ENCODE measurements at regions not wholly inside any gene's neighbourhood (a gene's known extent, or its start where the extent isn't known, plus 50 kb on each side); places are given as distances from the start of the nearest gene placed in this dataset.

DNA sequence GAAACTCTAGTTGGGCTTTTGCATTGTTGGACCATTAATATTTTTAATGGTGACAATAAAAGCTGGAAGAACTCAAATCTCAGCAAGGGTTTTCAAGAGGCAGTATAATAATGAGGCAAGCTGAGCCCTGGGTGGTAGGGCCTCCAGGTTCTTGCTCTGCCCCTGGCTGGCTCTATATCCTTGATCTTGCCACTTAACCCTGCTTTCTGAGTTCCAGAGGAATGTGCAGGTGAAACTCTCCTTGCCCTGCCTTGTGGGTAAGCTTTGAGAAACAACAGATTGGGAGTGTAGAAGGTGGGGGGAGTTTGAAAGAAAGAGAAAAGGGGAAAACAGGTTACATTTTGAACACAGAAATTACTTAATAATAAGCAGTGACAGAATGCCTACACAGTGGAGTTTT lies 103.3 kb upstream of the MAP4K3 start:
- Histone ChIP-seq H3K4me1 (ENCODE audit: control insufficient read depth, insufficient read depth, low read length, poor library complexity, severe bottlenecking) (no peaks in the 10 kb centered on the region), H3K27me3 (ENCODE audit: control insufficient read depth, insufficient read depth, low read length) (no peaks in the 10 kb centered on the region), H3K36me3 (ENCODE audit: control insufficient read depth, insufficient read depth, low read length) (no peaks in the 10 kb centered on the region), H3K27ac (ENCODE audit: insufficient read depth, low read length, poor library complexity, severe bottlenecking) (no peak overlapping the region), H3K9me3 (ENCODE audit: control insufficient read depth in 2 of 2, low read length in 2 of 2) (no peaks in the 10 kb centered on the region), H3K4me3 (ENCODE audit: low read depth, low read length) (no peak overlapping the region)
- Mint-ChIP-seq H3K36me3 (no peaks in the 10 kb centered on the region), H3K27me3 (peaks cover 4% of the 10 kb centered on the region), H3K9me3 (peaks cover 0 to 4% (median 0%) of the 10 kb centered on the region in 7 donors), H3K4me1 (no peaks in the 10 kb centered on the region), H3K27ac (no peak overlapping the region), H3K4me3 (no peak overlapping the region)
- no peak for DNase-seq
- no peak for ATAC-seq (ENCODE audit: low read depth in 2 of 2)

DNA sequence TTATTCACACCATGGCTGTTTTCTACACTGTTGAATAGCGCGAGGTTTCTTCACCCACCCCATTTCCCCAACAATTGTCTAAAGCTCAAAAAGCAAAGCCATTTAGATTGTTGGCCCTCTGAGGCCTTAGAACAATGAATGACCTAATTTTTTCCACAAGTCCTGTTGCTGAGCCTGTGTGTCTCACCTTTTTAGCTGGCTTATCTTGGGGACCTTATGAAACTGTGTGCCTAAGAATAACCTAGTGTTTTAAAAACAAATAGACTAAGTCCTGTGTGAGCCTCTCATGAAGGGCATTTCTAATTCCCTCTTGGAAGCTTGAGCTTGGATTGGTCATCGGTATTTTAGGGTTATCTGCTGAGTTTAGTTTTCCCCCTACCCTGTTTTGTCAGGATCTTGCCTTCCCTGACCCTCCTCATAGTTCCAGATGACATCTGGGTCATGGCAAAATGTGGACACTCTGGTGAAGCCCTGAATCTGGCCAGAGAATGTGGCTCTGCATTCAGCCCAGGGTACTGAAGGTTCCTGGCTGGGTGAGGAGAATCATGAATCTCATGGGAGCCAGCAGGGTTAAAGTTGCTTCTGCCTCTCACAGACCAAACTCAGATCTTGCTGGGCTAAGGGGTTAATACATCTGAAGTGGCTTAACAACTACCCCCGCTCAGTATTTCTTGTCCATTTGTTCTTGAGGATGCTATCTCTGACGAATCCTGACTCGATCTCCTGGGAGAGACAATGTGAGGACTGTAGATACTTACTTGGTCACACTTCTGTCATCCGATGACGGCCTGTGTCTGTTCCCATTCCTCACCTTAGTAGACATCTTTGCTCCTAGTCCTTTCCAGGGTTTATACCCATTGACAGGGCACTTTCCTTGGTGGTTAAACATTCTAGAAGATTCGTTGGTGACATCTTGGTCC lies 104.2 kb upstream of the MAP4K3 start:
- H3K36me3 Mint-ChIP-seq, result no peaks in the 10 kb centered on the region

DNA sequence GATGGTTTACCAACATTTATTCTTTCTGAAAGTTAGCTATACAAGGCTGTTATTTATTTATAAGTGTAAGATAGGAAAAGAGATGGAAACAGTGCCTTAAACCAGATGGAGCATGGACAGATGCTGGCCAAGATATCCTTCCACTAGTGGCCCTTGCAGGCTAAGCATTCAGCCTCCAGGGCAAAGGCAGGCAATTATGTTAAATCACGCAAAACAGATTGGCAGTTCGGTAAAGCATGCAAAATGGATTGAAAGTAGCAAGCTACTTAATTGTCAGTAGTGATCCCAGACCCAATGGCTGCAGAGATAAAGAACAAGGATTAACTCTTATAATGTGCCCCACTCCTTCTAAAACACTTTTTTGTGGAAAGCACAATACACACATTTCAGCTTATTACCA lies 105.4 kb upstream of the MAP4K3 start:
- no peaks in the 10 kb centered on the region for H3K27me3 ChIP-seq (ENCODE audit: control insufficient read depth, insufficient read depth, low read length)
- H3K27ac Mint-ChIP-seq, result no peak overlapping the region
- H3K9me3 ChIP-seq (ENCODE audit: control insufficient read depth in 2 of 2, low read length in 2 of 2), result no peaks in the 10 kb centered on the region
- peaks cover 0 to 4% (median 0%) of the 10 kb centered on the region in 7 donors for H3K9me3 Mint-ChIP-seq
- no peak overlapping the region for H3K4me3 ChIP-seq (ENCODE audit: low read depth, low read length)
- no peak for ATAC-seq (ENCODE audit: low read depth in 2 of 2)
- H3K27ac ChIP-seq (ENCODE audit: insufficient read depth, low read length, poor library complexity, severe bottlenecking), result no peak overlapping the region
- H3K4me3 Mint-ChIP-seq, result no peak overlapping the region
- H3K36me3 ChIP-seq (ENCODE audit: control insufficient read depth, insufficient read depth, low read length), result no peaks in the 10 kb centered on the region
- H3K4me1 ChIP-seq (ENCODE audit: control insufficient read depth, insufficient read depth, low read length, poor library complexity, severe bottlenecking), result no peaks in the 10 kb centered on the region
- H3K36me3 Mint-ChIP-seq, result no peaks in the 10 kb centered on the region
- H3K27me3 Mint-ChIP-seq, result peaks cover 4% of the 10 kb centered on the region
- H3K4me1 Mint-ChIP-seq, result no peaks in the 10 kb centered on the region
- DNase-seq, result no peak

More for the DNA sequence above, 104.2 kb upstream of the MAP4K3 start:
- H3K4me3 ChIP-seq (ENCODE audit: low read depth, low read length), result no peak overlapping the region
- H3K9me3 ChIP-seq (ENCODE audit: control insufficient read depth in 2 of 2, low read length in 2 of 2), result no peaks in the 10 kb centered on the region
- Mint-ChIP-seq H3K4me1 (no peaks in the 10 kb centered on the region), H3K9me3 (peaks cover 0 to 4% (median 0%) of the 10 kb centered on the region in 7 donors), H3K4me3 (no peak overlapping the region), H3K27ac (no peak overlapping the region), H3K27me3 (peaks cover 4% of the 10 kb centered on the region)
- H3K27ac ChIP-seq (ENCODE audit: insufficient read depth, low read length, poor library complexity, severe bottlenecking), result no peak overlapping the region
- ATAC-seq (ENCODE audit: low read depth in 2 of 2), result no peak
- no peaks in the 10 kb centered on the region for H3K27me3 ChIP-seq (ENCODE audit: control insufficient read depth, insufficient read depth, low read length)
- H3K36me3 ChIP-seq (ENCODE audit: control insufficient read depth, insufficient read depth, low read length), result no peaks in the 10 kb centered on the region
- no peak for DNase-seq
- H3K4me1 ChIP-seq (ENCODE audit: control insufficient read depth, insufficient read depth, low read length, poor library complexity, severe bottlenecking), result no peaks in the 10 kb centered on the region

DNA sequence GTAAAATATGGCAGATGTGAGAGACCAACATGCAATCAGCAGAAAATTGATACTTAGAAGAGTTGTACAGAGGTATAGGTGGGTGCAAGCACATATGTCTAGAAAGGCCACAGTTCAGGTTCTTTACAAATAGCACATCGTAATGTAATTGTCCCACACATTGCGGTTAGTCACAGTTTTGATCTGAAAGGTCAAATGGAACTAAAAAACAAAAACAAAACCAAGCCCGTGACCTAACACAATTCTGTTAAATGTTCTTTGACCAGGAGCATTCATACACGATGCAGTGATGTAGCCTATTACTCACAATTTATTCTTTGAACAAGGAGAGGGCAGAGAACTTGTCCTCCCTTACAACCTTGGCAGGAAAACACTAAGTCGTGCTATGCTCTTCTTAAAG lies 108.9 kb upstream of the MAP4K3 start:
- ATAC-seq (ENCODE audit: low read depth in 2 of 2) (no peak), DNase-seq (no peak)
- H3K4me3 ChIP-seq (ENCODE audit: low read depth, low read length), result no peak overlapping the region
- no peaks in the 10 kb centered on the region for H3K4me1 ChIP-seq (ENCODE audit: control insufficient read depth, insufficient read depth, low read length, poor library complexity, severe bottlenecking)
- H3K27me3 ChIP-seq (ENCODE audit: control insufficient read depth, insufficient read depth, low read length), result no peaks in the 10 kb centered on the region
- no peak overlapping the region for H3K27ac ChIP-seq (ENCODE audit: insufficient read depth, low read length, poor library complexity, severe bottlenecking)
- no peaks in the 10 kb centered on the region for H3K27me3 Mint-ChIP-seq
- no peak overlapping the region for H3K4me3 Mint-ChIP-seq
- H3K36me3 ChIP-seq (ENCODE audit: control insufficient read depth, insufficient read depth, low read length), result no peaks in the 10 kb centered on the region
- H3K27ac Mint-ChIP-seq, result no peak overlapping the region
- no peaks in the 10 kb centered on the region for H3K9me3 ChIP-seq (ENCODE audit: control insufficient read depth in 2 of 2, low read length in 2 of 2)
- peaks cover 0 to 1% (median 0%) of the 10 kb centered on the region in 7 donors for H3K9me3 Mint-ChIP-seq
- H3K4me1 Mint-ChIP-seq, result no peaks in the 10 kb centered on the region
- no peaks in the 10 kb centered on the region for H3K36me3 Mint-ChIP-seq

DNA sequence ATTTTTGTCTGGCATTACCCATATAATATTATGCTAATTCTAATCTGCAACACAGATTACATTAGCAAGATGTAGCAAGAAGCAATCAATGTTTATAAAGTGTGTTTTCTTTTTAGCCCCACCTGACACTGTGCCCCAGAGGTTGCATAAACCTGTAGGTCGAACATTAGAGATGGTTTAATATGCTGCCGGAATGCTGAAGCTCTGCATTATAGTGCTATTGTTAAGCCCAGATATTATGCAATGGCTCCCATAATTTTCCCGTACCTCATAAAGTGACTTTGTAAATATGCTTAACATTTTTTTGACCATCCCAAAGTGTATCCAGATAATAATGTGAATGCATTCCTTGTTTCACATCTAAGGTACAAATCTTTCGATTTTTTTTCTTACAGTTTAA lies 109.3 kb upstream of the MAP4K3 start:
- Histone ChIP-seq H3K36me3 (ENCODE audit: control insufficient read depth, insufficient read depth, low read length) (no peaks in the 10 kb centered on the region), H3K4me3 (ENCODE audit: low read depth, low read length) (no peak overlapping the region)
- ATAC-seq (ENCODE audit: low read depth in 2 of 2), result no peak

DNA sequence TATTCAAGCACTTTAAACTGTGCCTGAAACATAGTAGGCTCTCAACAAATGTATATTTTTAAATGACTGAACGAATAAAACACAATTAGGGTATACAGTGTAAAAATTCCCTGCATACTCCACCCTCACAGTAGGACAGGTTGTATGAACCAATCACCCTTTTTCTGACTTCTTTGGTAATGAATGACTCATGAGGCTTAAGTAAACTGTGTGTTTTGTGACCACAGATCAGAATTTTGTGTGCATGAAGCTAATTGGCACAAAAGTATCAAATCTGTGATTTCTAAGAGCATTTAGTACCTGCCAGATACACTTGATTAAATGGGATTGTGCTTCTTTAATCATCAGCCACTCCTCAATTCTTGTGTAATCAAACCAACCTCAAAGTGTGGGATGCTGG lies 109.9 kb upstream of the MAP4K3 start:
- Mint-ChIP-seq H3K27ac (no peak overlapping the region), H3K4me1 (no peaks in the 10 kb centered on the region), H3K27me3 (no peaks in the 10 kb centered on the region), H3K9me3 (peaks cover 0 to 1% (median 0%) of the 10 kb centered on the region in 7 donors), H3K36me3 (no peaks in the 10 kb centered on the region), H3K4me3 (no peak overlapping the region)
- H3K27me3 ChIP-seq (ENCODE audit: control insufficient read depth, insufficient read depth, low read length), result no peaks in the 10 kb centered on the region
- no peaks in the 10 kb centered on the region for H3K4me1 ChIP-seq (ENCODE audit: control insufficient read depth, insufficient read depth, low read length, poor library complexity, severe bottlenecking)
- H3K9me3 ChIP-seq (ENCODE audit: control insufficient read depth in 2 of 2, low read length in 2 of 2), result no peaks in the 10 kb centered on the region
- no peak overlapping the region for H3K4me3 ChIP-seq (ENCODE audit: low read depth, low read length)
- no peak for ATAC-seq (ENCODE audit: low read depth in 2 of 2)
- no peak for DNase-seq
- no peak overlapping the region for H3K27ac ChIP-seq (ENCODE audit: insufficient read depth, low read length, poor library complexity, severe bottlenecking)
- no peaks in the 10 kb centered on the region for H3K36me3 ChIP-seq (ENCODE audit: control insufficient read depth, insufficient read depth, low read length)

More for the DNA sequence above, 109.3 kb upstream of the MAP4K3 start:
- Mint-ChIP-seq H3K36me3 (no peaks in the 10 kb centered on the region), H3K27ac (no peak overlapping the region), H3K9me3 (peaks cover 0 to 1% (median 0%) of the 10 kb centered on the region in 7 donors), H3K27me3 (no peaks in the 10 kb centered on the region), H3K4me1 (no peaks in the 10 kb centered on the region), H3K4me3 (no peak overlapping the region)
- H3K27ac ChIP-seq (ENCODE audit: insufficient read depth, low read length, poor library complexity, severe bottlenecking), result no peak overlapping the region
- no peak for DNase-seq
- no peaks in the 10 kb centered on the region for H3K9me3 ChIP-seq (ENCODE audit: control insufficient read depth in 2 of 2, low read length in 2 of 2)
- H3K27me3 ChIP-seq (ENCODE audit: control insufficient read depth, insufficient read depth, low read length), result no peaks in the 10 kb centered on the region
- H3K4me1 ChIP-seq (ENCODE audit: control insufficient read depth, insufficient read depth, low read length, poor library complexity, severe bottlenecking), result no peaks in the 10 kb centered on the region

DNA sequence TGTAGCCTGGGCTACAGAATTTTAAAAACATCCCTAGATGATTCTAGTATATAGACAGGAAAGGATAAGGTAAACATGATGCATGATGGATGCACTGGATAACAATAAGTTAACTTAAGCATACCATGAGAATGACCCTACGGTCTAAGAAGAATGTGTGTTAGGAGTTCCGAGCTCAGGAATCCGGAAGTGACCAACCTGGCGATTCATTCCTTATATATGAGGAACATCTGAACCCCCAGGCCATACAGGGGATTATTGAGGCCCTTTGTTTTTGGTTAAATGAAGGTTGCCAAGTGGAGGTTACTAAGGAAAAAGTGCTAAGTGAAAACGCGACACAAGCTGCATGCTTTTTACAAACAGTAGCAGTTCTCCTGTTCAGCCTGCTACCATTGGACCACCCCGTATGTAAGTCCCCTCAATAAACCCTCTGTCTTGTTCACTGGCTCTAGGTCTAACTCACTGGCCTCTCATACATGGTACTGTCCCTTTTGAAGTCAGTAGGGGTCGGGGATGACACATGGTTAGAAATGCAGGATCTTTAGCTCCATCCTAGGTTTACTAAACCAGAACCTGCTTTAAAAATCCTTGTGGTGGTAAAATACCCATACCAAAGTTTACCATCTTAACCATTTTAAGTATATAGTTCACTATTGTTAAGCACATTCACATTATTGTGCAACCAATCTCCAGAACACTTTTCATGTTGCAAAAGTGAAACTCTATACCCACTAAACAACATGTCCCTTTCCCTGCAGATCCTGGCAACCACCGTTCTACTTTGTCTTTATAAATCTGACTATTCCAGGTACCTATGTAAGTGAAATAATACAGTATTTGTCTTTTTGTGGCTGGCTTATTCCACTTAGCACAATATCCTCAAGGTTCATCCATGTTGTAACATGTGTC lies 111.0 kb upstream of the MAP4K3 start:
- Mint-ChIP-seq H3K9me3 (peaks cover 0 to 4% (median 0%) of the 10 kb centered on the region in 7 donors), H3K27ac (no peak overlapping the region), H3K4me3 (no peak overlapping the region), H3K27me3 (no peaks in the 10 kb centered on the region), H3K4me1 (no peaks in the 10 kb centered on the region), H3K36me3 (no peaks in the 10 kb centered on the region)
- no peak overlapping the region for H3K4me3 ChIP-seq (ENCODE audit: low read depth, low read length)
- no peak overlapping the region for H3K27ac ChIP-seq (ENCODE audit: insufficient read depth, low read length, poor library complexity, severe bottlenecking)
- DNase-seq (no peak), ATAC-seq (ENCODE audit: low read depth in 2 of 2) (no peak)
- H3K9me3 ChIP-seq (ENCODE audit: control insufficient read depth in 2 of 2, low read length in 2 of 2), result no peaks in the 10 kb centered on the region
- no peaks in the 10 kb centered on the region for H3K27me3 ChIP-seq (ENCODE audit: control insufficient read depth, insufficient read depth, low read length)
- no peaks in the 10 kb centered on the region for H3K36me3 ChIP-seq (ENCODE audit: control insufficient read depth, insufficient read depth, low read length)
- no peaks in the 10 kb centered on the region for H3K4me1 ChIP-seq (ENCODE audit: control insufficient read depth, insufficient read depth, low read length, poor library complexity, severe bottlenecking)

Data from CD4-positive, CD25-positive, alpha-beta regulatory T cell (primary cell).